HG03521 (cell line): ENCODE measurements at regions not wholly inside any gene's neighbourhood (a gene's known extent, or its start where the extent isn't known, plus 50 kb on each side); places are given as distances from the start of the nearest gene placed in this dataset.
A peak's percentile ranks its signal among the peaks of the same experiment; 100 is the strongest.

ENCODE experiments used
- ATAC-seq: cut with Tn5 transposase; IDR thresholded peaks from one replicate; pipeline ENCODE4 v1.9.1; 2021; ENCODE audit warnings: mild to moderate bottlenecking, moderate library complexity; ENCODE audit not compliant: unreplicated experiment

DNA sequence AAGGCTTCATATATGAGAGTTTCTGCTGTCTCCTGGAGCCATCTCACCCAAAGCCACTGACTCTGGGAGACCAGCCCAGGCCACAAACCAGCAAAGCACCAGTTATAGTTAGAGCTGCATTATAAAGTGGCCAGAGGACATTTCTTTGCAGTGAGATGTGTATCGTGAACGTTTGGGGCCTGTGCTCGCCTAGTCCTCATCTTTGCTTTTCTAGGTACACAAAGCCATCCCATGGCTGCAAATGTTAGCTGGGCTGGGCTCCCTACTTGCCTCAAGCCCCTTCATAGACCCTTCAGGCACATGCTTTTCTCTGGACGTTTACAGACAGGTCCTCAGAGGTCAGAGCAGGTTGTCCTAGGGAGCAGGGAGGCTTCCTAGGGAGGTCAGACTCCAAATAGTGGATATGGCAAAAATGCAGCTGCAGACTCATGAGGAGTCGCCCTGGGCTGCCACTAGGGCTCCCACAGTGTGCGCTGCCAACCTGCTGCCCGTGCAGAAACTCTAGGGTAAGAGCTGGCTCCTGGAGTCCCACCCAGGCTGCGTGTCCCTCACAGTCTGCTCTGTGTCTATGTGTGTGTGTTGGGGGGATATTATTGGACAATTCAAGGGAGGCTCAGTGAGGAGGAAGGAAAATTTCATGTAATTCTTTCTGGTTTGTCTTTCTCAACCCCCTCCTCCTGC, 141.0 kb downstream of the RPIA start:
- peak; percentile 42 for ATAC-seq

DNA sequence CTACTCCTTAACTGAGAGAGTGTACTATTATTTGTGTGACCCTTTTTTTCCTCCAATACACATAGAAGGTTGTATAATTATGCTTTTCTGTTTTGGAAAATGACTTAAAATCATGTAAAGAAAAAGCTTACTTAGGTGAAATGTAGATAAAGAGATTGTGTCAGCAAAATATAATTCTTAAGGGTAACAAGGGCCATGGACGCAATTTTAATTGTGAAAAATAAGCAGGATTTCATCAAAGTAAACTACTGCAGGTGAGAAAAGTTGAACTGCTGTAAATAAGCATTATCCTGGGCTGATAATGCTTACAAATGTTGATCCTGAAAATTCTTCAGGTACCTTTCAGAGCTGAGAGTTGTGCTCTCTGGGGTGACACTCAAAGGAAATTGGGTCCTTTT, 141.5 kb downstream of the RPIA start:
- no peak for ATAC-seq

DNA sequence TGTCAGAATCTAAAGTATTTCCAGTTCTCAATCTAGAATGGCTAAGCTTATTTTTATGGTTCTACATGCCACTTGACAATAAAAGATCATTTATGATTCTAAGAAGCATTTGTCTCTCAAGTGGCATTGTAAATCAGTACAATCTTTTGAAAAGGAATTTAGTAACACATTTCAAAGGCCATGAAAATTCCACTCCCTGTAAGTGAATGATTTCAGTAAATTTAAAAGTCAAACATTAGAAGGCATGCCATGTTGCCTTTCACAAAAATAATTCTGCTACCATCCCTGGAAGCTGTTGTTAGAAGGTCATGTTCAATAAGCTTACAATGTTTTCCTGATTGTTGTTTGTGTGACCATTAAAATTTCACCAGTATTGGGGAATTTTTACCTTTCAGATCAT, 142.9 kb downstream of the RPIA start:
- no peak for ATAC-seq

DNA sequence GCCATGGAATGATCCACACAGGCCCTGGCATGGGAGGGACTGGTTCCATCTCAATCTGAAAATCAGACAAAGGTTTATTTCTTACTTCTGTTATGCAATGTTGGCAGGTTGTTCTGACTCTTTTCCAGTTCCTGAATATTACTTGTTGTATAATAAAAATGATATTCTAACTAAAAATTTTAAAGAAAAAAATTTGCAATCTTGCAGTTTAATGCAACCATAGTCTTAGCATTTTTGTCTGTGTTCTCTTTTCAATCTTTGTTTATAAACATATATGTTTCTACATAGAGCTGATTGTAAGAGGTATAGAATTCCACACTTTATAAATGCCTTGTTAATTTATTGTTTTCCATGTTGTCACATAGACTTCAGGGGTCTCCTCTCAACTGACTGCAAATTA, 143.4 kb downstream of the RPIA start:
- ATAC-seq = no peak

DNA sequence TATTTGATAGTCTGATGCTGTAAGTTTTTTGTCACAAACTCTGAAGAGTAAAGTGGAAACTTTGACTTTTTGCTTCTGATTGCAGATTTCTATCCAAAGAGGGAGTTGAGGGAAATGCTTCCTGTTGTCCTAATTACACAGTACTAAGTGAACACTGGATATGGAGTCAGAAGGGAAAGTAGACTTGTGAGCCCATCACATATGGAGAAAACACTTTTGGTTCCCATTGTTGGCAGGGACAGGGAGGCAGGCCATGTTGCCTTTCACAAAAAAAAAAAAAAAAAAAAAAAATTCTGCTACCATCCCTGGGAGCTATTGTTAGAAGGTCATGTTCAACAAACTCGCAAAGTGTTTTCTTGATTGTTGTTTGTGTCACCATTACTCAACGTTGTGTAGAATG, 144.3 kb downstream of the RPIA start:
- ATAC-seq = no peak

DNA sequence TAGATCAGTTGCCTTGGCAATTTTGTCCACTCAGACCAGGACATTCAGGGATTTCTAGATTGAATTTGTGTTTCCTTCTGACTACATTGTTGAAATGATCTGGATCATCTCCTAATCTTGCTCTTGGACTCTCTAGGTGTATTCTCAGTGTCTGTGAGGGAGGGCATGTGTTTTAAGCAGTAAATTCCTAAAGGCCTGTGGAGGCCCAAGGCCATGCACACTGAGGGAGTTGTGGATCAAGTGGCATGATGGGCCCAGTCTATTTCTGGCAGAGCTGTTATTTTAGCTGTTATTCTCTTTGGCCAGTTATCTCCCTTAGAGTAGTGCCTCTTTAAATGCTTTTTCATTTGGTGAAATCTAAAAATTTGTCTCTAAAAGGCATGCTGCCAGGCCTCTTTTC, 144.9 kb downstream of the RPIA start:
- no peak for ATAC-seq

DNA sequence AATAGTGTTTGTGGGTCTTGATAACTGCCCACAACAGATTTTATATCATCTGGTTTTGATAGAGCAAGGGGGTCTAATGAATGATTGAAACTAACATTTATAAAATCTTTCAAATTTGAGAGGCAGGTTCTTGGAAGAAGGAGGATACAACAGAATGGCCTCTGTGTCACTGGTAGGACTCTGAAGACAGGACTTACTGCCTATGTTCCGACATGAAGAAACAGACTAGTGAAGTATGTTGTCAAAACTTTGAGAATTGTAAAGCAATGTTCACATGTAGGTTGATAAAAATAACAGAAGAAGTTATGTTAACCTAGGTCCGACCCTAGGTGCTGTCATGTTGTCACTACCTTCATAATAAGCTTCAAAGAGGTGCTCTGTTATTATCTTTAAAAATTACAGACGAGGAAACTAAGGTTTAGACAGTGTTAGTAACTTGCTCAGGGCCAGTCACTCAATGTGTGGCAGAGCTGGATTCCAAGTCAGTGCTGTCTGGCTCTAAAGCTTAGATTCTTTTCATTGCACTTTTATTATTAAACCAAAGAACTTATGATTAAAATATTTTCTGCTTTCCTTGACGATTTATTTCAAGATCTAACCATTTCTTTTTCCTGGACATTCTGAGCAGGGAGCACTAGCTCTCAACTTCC, 146.2 kb downstream of the RPIA start:
- ATAC-seq = no peak

DNA sequence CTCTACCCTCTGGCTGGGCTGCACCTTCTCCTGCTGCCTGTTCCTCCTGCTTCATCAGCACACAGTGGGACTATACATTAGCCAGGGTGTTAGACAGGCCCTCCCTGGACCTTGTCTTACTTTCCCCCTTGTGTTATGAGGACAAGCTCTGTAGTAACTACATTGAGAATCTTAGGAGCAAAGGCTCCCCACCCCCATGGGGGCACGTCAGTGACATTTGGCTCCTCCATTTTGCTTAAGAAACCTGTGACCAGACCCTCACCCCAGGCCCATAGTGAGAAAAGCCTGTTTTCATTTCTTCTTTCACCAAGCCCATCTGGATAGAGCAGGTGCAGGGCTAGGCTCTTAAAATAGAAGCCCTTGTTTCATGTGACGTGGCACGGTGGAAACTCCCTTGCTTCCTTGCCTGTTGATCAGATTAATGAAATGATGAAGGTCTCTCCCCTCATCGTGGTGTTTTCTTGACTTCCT, 146.7 kb downstream of the RPIA start:
- peak; percentile 81 for ATAC-seq

DNA sequence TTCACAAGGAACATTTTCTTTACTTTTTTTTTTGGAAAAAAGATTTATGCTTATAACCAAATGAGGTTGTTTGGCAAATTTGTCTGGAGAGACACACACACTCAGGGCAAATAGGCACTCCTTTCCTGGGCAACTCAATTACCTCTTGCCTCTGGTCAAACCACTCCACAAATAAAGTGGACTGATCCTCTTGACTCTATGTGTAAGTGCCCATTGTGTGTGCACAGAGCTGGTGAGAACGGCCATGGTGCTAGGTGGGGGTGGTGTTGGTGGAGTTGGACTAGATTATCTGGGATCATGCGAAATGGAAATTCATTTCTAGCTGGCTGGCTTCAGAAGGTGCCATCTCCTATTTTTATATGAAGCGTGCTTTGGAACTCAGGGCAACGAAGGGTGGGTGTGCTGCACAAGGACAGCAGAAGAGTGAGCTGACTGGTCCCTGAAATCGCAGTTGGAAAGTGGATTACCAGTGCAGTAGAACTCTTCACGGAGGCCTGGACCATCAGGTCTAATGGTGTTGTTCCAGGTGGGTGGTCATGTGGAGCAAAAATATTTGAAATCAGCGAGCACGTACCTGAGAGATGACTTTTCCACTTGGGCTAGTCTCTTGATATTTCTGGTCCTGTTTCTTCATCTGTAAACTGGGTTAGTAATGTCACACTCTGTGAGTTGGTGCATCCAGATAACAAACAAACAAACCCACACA, 149.9 kb downstream of the RPIA start:
- no peak for ATAC-seq

DNA sequence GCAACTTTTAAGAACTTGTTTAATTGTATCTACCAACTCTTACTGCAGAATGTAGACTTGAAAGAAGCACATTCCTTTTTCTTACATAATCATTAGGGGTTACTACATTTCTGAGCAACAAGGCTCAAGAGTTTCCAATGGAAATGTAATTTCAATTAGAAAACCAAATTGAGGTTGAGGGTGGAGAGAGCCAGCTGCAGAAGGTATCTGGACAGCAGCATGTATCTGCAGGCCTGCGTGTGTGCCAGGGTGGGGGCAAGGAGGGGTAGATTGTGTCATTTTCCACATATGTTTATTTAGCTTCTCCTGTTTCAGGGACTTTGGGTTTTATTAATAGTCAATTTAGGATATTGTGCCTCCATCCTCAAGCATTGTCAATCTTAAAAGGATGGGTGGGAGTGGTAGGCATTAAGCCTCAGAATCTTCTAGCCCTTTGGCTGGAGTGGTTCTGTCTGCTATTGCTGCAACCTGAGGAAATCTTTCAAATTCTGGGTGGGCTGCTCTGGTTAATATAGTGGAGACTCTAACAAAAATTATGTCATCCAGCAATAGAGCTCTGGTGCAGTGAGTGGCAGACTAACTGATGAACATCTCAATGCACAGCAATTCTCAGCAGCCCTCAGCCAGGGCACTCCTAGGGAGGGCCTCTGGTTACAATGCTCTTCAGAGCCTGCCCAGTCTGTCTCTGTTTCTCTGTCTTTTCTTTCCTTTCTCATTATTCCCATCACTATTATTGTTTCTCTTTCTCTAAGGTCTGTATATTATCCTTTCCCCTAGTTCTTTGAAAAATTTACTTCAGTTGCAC, 151.4 kb downstream of the RPIA start:
- ATAC-seq = no peak

DNA sequence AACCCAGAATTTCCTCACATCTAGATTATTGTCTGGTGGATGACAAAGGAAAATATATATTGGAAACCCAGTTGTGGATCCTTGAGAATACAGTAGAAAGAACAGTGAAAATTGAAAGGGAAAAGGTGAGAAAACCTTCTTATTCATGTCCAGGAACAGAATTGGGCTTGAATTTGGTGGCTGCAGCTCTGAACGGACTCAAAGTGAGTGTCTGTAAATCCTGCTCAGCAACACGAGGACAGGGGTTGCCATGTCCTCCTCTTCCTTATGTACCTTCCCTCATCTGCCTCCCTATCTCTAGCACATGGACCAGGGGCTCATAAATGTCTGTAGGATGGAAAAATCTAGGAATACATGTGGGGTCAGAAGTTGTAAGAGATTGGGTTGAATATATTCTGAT, 152.2 kb downstream of the RPIA start:
- ATAC-seq = no peak

DNA sequence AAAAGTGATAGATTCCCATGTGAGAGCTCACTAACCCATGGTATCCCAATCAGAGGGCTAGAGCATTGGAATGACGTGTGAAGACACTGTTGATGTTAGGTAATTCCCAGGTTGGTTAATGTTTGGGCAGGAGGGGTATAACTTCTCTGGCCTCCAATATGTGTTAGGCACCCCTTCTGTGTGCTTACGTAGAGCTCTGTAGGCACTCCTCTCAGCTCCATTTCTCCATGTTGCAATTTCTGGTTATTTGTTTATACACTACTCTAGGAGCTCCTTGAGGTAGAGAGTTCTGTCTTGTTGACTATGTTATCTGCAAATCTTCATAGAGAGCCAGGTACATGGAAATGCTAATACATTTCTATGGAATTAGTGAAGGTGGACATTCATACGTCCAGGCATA, 153.5 kb downstream of the RPIA start:
- no peak for ATAC-seq

DNA sequence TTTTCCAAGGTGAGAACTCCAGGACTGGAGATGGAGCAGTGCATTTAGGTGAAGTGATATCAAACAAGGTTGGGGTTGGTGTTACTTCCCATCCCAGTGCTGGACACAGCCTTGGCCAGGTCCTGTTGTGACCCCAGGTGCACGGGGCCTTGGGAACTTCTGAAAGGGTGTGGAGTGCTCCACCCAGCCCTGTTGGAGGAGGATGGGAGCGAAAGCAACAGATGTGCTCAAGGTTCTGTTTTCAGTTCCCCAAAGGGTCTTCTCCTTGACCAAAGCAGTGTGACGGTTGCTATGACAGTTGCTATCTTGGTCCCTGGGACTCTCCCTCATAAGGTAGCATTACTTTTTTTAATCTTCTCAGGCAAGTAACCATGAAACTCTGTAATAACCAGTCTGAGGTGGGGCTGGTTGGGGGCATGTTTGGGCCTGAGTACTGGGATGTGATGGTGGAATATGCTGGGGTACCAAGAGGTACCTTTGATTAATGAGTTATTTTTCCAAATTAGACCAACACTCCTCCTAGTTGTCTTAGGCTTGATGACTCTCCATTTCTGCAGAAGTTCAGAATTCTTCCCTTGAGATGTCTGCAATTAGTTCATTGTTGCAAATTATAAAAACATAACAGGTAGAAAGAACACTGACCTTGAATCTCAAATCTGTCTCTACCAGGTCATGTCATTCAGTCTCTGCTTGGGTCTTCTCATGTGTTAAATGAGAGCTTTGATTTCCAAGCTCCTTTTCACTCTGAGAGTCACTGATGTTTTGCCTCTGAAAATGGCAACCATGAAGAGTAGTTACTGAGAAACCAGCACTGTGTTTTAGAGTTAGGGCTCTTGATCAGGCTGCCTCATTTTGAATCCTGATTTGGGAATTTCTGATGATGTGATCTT, 154.5 kb downstream of the RPIA start:
- peak; percentile 88 for ATAC-seq

DNA sequence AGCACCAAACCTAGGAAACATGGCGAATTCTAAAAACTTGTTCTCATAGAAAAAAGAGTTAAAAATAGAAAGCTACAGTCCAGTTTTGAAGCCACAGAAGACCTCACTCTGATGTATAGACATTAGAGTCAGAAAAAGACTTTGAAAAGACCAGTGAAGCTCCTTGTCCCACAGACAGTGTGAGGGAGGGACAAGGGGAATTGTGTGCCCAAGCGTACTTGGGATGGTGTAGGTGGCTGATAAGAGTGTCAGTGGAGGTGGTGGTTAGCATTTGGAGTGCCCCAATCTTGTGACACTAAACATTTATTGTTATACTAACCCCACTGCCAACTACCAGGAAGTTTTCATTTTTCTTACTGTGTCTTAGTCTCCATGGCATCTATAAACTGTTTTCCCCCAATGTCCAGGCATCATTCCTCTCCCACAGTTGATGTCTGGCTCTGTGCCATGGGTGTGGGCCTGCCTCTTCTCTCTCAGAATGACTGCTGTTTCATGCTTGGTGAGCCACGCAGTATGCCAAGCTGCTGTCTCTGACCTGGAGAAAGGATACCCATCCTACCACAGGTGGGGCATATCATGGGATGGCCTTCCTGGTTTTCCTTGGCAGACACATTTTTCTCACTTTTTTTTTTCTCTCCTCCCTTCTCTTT, 161.4 kb downstream of the RPIA start:
- no peak for ATAC-seq

DNA sequence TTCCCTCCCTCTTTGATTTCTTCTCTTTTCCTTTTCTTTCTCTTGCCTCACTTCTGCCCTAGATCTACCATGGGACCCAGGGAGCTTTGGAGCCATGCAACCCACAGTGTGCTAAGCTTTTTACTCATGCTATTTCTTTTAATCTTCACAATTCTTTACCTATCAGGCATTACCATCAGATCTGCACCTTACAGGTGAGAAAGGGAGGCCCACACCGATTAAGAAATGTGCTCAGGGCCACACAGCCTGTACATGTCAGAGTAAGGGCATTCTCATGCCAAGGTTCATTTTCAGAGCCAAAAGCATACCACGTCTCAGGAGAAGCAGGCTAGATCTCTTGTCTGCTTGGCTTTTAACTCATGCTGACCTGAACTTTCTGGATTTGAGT, 161.9 kb downstream of the RPIA start:
- no peak for ATAC-seq

DNA sequence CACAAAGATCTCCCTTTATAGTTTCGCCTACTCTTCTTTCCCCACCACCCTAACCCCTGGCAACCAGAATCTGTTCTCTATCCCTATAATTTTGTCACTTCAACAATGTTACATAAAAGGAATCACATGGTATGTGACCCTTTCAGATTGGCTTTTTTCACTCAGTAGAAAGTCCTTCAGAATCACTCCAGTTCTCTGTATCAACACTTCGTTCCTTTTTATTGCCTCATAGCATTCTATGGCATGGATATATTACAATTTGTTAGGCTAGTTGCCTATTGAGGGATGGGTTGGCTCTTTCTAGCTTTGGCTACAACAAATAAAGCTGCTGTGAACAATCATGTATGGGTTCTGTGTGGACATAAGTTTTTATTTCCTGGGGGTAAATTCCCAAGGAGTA, 163.1 kb downstream of the RPIA start:
- no peak for ATAC-seq

DNA sequence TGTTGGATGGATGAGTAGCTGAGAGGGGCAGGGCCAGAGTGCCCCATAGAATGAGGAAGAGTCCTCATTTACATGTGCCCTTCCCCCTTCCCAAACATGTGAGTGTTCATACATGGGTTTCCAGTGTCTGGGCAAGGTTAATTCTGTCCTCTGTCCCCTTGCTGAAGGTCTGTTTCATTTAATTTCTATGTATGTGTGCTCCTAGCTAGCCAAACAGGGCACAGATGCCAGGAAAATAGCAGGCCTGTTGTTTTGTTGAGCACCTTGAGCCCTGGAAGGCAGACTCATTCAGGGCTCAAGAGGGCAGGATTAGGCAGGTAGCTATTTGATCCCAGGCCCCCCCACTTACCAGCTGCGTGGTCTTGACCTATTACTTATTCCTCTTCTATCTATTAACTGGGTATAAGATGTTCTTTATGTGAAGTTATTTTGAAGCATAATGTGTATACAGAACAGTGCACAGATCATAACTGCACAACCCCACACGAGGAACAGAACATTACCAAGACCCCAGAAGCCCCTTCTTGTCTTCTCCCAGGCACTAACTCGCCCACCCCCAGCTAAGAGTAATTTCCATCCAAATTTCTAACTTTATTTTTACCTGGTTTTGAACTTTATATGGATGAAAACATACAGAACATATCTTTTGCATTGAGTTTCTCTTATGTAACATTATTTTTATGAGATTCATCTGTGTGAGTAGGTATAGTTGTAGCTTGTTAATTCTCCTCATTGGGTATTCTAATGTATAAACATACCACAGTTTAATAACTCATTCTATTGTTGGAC, 164.3 kb downstream of the RPIA start:
- peak; percentile 21 for ATAC-seq

DNA sequence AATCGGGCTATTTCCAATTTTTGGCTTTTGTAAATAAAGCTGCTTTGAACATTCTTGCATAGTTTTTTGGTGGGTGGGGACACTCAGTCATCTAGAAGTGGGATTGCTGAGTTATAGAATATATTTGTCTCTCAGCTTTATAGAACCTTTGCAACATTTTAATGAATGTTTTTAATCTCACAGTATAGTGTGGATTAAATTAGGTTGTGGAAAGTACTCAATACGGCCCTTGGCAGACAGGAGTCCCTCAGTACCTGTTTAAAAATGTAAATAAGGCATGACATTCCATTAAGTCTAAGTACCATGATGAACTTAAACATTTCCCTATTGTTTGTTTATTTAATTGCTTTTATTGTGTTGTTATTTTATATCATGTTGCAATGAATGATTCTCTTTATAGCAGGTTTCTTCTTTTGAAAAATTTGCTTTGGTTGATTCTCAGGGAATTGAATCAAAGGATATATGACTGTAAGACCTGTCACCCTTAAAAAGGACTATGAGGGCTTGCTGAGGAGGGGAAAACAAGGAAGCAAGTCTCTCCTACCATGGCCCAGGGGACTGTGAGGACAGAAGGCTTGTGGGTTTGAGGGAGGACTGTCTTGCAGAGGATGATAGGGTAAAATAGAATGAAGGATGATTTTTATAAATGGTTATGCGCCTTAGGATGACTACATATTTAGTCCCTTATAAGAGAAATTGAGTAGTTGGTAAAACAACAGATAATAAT, 165.1 kb downstream of the RPIA start:
- no peak for ATAC-seq
